ENCODE measurements at regions not wholly inside any gene's neighbourhood (a gene's known extent, or its start where the extent isn't known, plus 50 kb on each side); places are given as distances from the start of the nearest gene placed in this dataset.

- no peaks in the 10 kb centered on the region for H3K4me1 ChIP-seq
- H3K27ac ChIP-seq = no peak overlapping the region
- H3K9me3 ChIP-seq = no peaks in the 10 kb centered on the region
- no peak for DNase-seq (ENCODE audit: low spot score)
- TF ChIP-seq CTCF (IDR thresholded peaks at IDR 0.05) = no peak
- no peak overlapping the region for H3K4me3 ChIP-seq
- no peaks in the 10 kb centered on the region for H3K36me3 ChIP-seq
- no peaks in the 10 kb centered on the region for H3K27me3 ChIP-seq
Observed at GRCh38 chr5:106412606-106413005, 1258.1 kb downstream of the EFNA5 start.

- H3K4me1 ChIP-seq = no peaks in the 10 kb centered on the region
- no peak for DNase-seq (ENCODE audit: low spot score)
- no peak overlapping the region for H3K27ac ChIP-seq
- TF ChIP-seq CTCF (IDR thresholded peaks at IDR 0.05) = no peak
- no peaks in the 10 kb centered on the region for H3K36me3 ChIP-seq
- no peaks in the 10 kb centered on the region for H3K27me3 ChIP-seq
- no peaks in the 10 kb centered on the region for H3K9me3 ChIP-seq
- no peak overlapping the region for H3K4me3 ChIP-seq
Observed at GRCh38 chr5:106408570-106408969, 1262.2 kb downstream of the EFNA5 start.

- no peaks in the 10 kb centered on the region for H3K9me3 ChIP-seq
- H3K36me3 ChIP-seq = no peaks in the 10 kb centered on the region
- no peak overlapping the region for H3K4me3 ChIP-seq
- no peak overlapping the region for H3K27ac ChIP-seq
- no peak for DNase-seq (ENCODE audit: low spot score)
- no peaks in the 10 kb centered on the region for H3K4me1 ChIP-seq
- TF ChIP-seq CTCF (IDR thresholded peaks at IDR 0.05) = no peak
- H3K27me3 ChIP-seq = no peaks in the 10 kb centered on the region
Observed at GRCh38 chr5:106408141-106408540, 1262.6 kb downstream of the EFNA5 start.

- Histone ChIP-seq H3K27ac (no peak overlapping the region), H3K4me1 (no peaks in the 10 kb centered on the region), H3K36me3 (no peaks in the 10 kb centered on the region), H3K27me3 (no peaks in the 10 kb centered on the region), H3K4me3 (no peak overlapping the region), H3K9me3 (no peaks in the 10 kb centered on the region)
- no peak for TF ChIP-seq CTCF (IDR thresholded peaks at IDR 0.05)
- no peak for DNase-seq (ENCODE audit: low spot score)
Observed at GRCh38 chr5:106401561-106401960, 1269.2 kb downstream of the EFNA5 start.

GRCh38 chr5:106399391-106399790, 1271.3 kb downstream of the EFNA5 start:
- Histone ChIP-seq H3K4me1 (no peaks in the 10 kb centered on the region), H3K27ac (no peak overlapping the region), H3K9me3 (no peaks in the 10 kb centered on the region), H3K4me3 (no peak overlapping the region), H3K27me3 (no peaks in the 10 kb centered on the region), H3K36me3 (no peaks in the 10 kb centered on the region)
- no peak for DNase-seq (ENCODE audit: low spot score)
- TF ChIP-seq CTCF (IDR thresholded peaks at IDR 0.05) = no peak

GRCh38 chr5:106397700-106398099, 1273.0 kb downstream of the EFNA5 start:
- DNase-seq (ENCODE audit: low spot score) = no peak
- TF ChIP-seq CTCF (IDR thresholded peaks at IDR 0.05) = no peak
- Histone ChIP-seq H3K27ac (no peak overlapping the region), H3K27me3 (no peaks in the 10 kb centered on the region), H3K9me3 (no peaks in the 10 kb centered on the region), H3K36me3 (no peaks in the 10 kb centered on the region), H3K4me1 (no peaks in the 10 kb centered on the region), H3K4me3 (no peak overlapping the region)
